HEK293 (cell line): ENCODE measurements at regions not wholly inside any gene's neighbourhood (a gene's known extent, or its start where the extent isn't known, plus 50 kb on each side); places are given as distances from the start of the nearest gene placed in this dataset.
A peak's percentile ranks its signal among the peaks of the same experiment; 100 is the strongest.

Experiments
- CTCF ChIA-PET: fragments of 350-600 bp; formaldehyde crosslinking; extraction: SDS; loops from one replicate; lab custom pipeline; 2021; ENCODE audit warnings: antibody characterized with exemption; lab: Yijun Ruan, JAX
- POLR2A ChIA-PET: fragments of 300-600 bp; formaldehyde crosslinking; extraction: SDS; loops from one replicate; lab custom pipeline; 2020; ENCODE audit warnings: antibody characterized with exemption, inconsistent platforms; lab: Yijun Ruan, JAX
- H3K27ac ChIP-seq: fragments of 200-500 bp; sonication (Bioruptor generic); 2 replicates; pipeline ENCODE4 v1.5.1; 2014; ENCODE audit warnings: low read depth, low read length, control low read depth, inconsistent platforms; ENCODE audit errors: extremely low read depth
- H3K36me3 ChIP-seq, 2 experiments: fragments of 200-500 bp in 1 of 2; sonication (Bioruptor generic) in 1 of 2; 1 replicate in 1 of 2; 2 replicates in 1 of 2; pipeline ENCODE4 v1.5.1; 2014 to 2017; ENCODE audit warnings: inconsistent platforms in 2 of 2, low read length in 2 of 2; ENCODE audit not compliant: control insufficient read depth in 2 of 2, insufficient read depth in 1 of 2
- H3K4me1 ChIP-seq: fragments of 200-500 bp; sonication (Bioruptor generic); 2 replicates; pipeline ENCODE4 v1.5.1; 2014; ENCODE audit warnings: mild to moderate bottlenecking, low read length, inconsistent platforms; ENCODE audit not compliant: control insufficient read depth, insufficient read depth
- H3K4me3 ChIP-seq: 2 replicates; pipeline ENCODE4 v1.5.1; 2011; ENCODE audit warnings: low read depth, mild to moderate bottlenecking, control low read depth, low read length, moderate library complexity
- H3K9me3 ChIP-seq: fragments of 200-500 bp; sonication (Bioruptor generic); 2 replicates; pipeline ENCODE4 v1.5.1; 2014; ENCODE audit warnings: low read depth, low read length, inconsistent platforms; ENCODE audit not compliant: control insufficient read depth, insufficient read depth
- AEBP2 ChIP-seq: fragments of 450-650 bp; formaldehyde crosslinking; IDR thresholded peaks from 2 replicates; pipeline ENCODE4 v1.5.1; 2016; ENCODE audit warnings: missing biosample characterization, missing genetic modification characterization, borderline replicate concordance
- GLIS2 ChIP-seq: fragments of 450-650 bp; formaldehyde crosslinking; IDR thresholded peaks from 2 replicates; pipeline ENCODE4 v1.5.1; 2016; ENCODE audit warnings: missing biosample characterization, missing genetic modification characterization
- HOXA7 ChIP-seq: sonication (generic); formaldehyde crosslinking; IDR thresholded peaks from 2 replicates; pipeline ENCODE4 v1.8.1; 2022; ENCODE audit warnings: missing genetic modification reagents, borderline replicate concordance
- KLF10 ChIP-seq: fragments of 450-650 bp; IDR thresholded peaks from 2 replicates; pipeline ENCODE4 v1.5.1; 2018; ENCODE audit warnings: missing biosample characterization, mild to moderate bottlenecking, missing genetic modification characterization
- KLF16 ChIP-seq: fragments of 450-650 bp; formaldehyde crosslinking; IDR thresholded peaks from 2 replicates; pipeline ENCODE4 v1.5.1; 2017; ENCODE audit warnings: missing biosample characterization, missing genetic modification characterization
- MZF1 ChIP-seq: fragments of 450-650 bp; formaldehyde crosslinking; IDR thresholded peaks from 2 replicates; pipeline ENCODE4 v1.5.1; 2017; ENCODE audit warnings: missing biosample characterization, missing genetic modification characterization, borderline replicate concordance
- SP2 ChIP-seq: fragments of 450-650 bp; formaldehyde crosslinking; IDR thresholded peaks from 2 replicates; pipeline ENCODE4 v1.5.1; 2016; ENCODE audit warnings: missing biosample characterization, missing genetic modification characterization
- YY1 ChIP-seq: fragments of 450-650 bp; formaldehyde crosslinking; IDR thresholded peaks from 2 replicates; pipeline ENCODE4 v1.5.1; 2018; ENCODE audit warnings: missing biosample characterization, missing genetic modification characterization
- ZFP41 ChIP-seq: fragments of 450-650 bp; formaldehyde crosslinking; IDR thresholded peaks from 2 replicates; pipeline ENCODE4 v1.5.1; 2016; ENCODE audit warnings: missing biosample characterization, missing genetic modification characterization, borderline replicate concordance
- ZIC2 ChIP-seq: fragments of 450-650 bp; formaldehyde crosslinking; IDR thresholded peaks from 2 replicates; pipeline ENCODE4 v1.5.1; 2016; ENCODE audit warnings: missing biosample characterization, missing genetic modification characterization
- ZNF140 ChIP-seq: fragments of 450-650 bp; formaldehyde crosslinking; IDR thresholded peaks from 2 replicates; pipeline ENCODE4 v1.5.1; 2016; ENCODE audit warnings: missing biosample characterization, missing genetic modification characterization
- ZNF202 ChIP-seq: fragments of 450-650 bp; formaldehyde crosslinking; IDR thresholded peaks from 2 replicates; pipeline ENCODE4 v1.5.1; 2016; ENCODE audit warnings: missing biosample characterization, missing genetic modification characterization, borderline replicate concordance
- ZNF335 ChIP-seq: fragments of 450-650 bp; formaldehyde crosslinking; conservative IDR thresholded peaks from 2 replicates; pipeline ENCODE4 v1.5.1; 2016; ENCODE audit warnings: missing biosample characterization, missing genetic modification characterization
- ZNF423 ChIP-seq: fragments of 450-650 bp; formaldehyde crosslinking; IDR thresholded peaks from 2 replicates; pipeline ENCODE4 v1.5.1; 2016; ENCODE audit warnings: missing biosample characterization, missing genetic modification characterization
- ZNF473 ChIP-seq: fragments of 450-650 bp; formaldehyde crosslinking; IDR thresholded peaks from 2 replicates; pipeline ENCODE4 v1.5.1; 2017; ENCODE audit warnings: missing biosample characterization, missing genetic modification characterization
- ZNF521 ChIP-seq: fragments of 450-650 bp; formaldehyde crosslinking; IDR thresholded peaks from 2 replicates; pipeline ENCODE4 v1.5.1; 2017; ENCODE audit warnings: missing biosample characterization, mild to moderate bottlenecking, missing genetic modification characterization
- ZNF548 ChIP-seq: fragments of 450-650 bp; formaldehyde crosslinking; IDR thresholded peaks from 2 replicates; pipeline ENCODE4 v1.5.1; 2016; ENCODE audit warnings: missing biosample characterization, missing genetic modification characterization
- ZNF555 ChIP-seq: fragments of 450-650 bp; formaldehyde crosslinking; conservative IDR thresholded peaks from 2 replicates; pipeline ENCODE4 v1.5.1; 2017; ENCODE audit warnings: missing biosample characterization, mild to moderate bottlenecking, missing genetic modification characterization, inconsistent platforms
- ZNF560 ChIP-seq: fragments of 450-650 bp; formaldehyde crosslinking; IDR thresholded peaks from 2 replicates; pipeline ENCODE4 v1.5.1; 2017; ENCODE audit warnings: missing biosample characterization, missing genetic modification characterization, borderline replicate concordance
- ZNF654 ChIP-seq: fragments of 450-650 bp; formaldehyde crosslinking; IDR thresholded peaks from 2 replicates; pipeline ENCODE4 v1.5.1; 2016; ENCODE audit warnings: low read depth, missing biosample characterization, missing genetic modification characterization
- ZNF768 ChIP-seq: fragments of 450-650 bp; formaldehyde crosslinking; IDR thresholded peaks from 2 replicates; pipeline ENCODE4 v1.5.1; 2018; ENCODE audit warnings: missing biosample characterization, mild to moderate bottlenecking, missing genetic modification characterization
- ZNF785 ChIP-seq: fragments of 450-650 bp; formaldehyde crosslinking; IDR thresholded peaks from 2 replicates; pipeline ENCODE4 v1.5.1; 2016; ENCODE audit warnings: missing biosample characterization, missing genetic modification characterization
- ZSCAN16 ChIP-seq: fragments of 450-650 bp; formaldehyde crosslinking; IDR thresholded peaks from 2 replicates; pipeline ENCODE4 v1.5.1; 2016; ENCODE audit warnings: missing biosample characterization, missing genetic modification characterization
- TF ChIP-seq, protein P1 (sequence below): IDR thresholded peaks from 2 replicates; pipeline ENCODE4 v1.6.1; 2011; ENCODE audit warnings: mild to moderate bottlenecking, low read depth, low read length, borderline replicate concordance
- TF ChIP-seq, protein P2 (sequence below): fragments of 450-650 bp; formaldehyde crosslinking; IDR thresholded peaks from 2 replicates; pipeline ENCODE4 v1.5.0; 2017; ENCODE audit warnings: missing biosample characterization, missing genetic modification characterization, borderline replicate concordance
- TF ChIP-seq, protein P3 (sequence below): fragments of 450-650 bp; formaldehyde crosslinking; IDR thresholded peaks from 2 replicates; pipeline ENCODE4 v1.5.1; 2016; ENCODE audit warnings: missing biosample characterization, missing genetic modification characterization
- TF ChIP-seq, protein P4 (sequence below): fragments of 450-650 bp; formaldehyde crosslinking; IDR thresholded peaks from 2 replicates; pipeline ENCODE4 v1.5.1; 2016; ENCODE audit warnings: missing biosample characterization, missing genetic modification characterization

DNA sequence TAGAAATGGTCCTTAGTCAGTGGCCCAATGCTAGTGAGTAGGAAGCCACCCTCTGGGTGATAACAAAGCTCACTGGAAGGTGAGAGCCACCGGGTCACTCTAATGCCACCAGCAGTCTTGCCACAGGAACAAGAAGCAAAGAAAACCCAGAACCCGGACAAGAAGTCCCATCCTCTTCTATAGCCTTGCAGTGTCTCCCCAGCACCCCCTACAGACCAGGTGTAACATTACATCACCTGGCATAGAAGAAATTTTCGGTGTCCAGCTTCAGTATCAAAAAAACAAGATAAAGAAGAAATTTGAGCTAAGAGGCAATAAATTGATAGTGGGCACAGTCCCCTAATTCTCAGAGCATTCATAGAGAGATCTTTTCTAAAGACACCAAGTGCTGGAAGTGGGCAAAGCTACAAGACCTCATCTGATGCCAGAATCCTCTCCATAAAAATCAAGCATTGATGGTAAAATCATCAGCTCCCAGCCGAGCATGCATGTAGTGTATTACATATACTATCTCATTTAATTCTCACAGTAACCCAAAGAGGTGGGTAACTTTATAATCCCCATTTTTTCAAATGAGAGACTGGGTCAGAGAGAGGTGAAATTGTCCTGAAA is 491.0 kb downstream of the MATN1 start:
- ChIA-PET POLR2A (no interaction called here), CTCF (interaction anchor here (0.5 to 1.9 kb wide), 21 partner anchors 9 to 814 kb away, joined by 3 to 11 read pairs (median 4); no protein-coding TSS in a partner anchor)
- Histone ChIP-seq H3K36me3 (no peaks in the 10 kb centered on the region), H3K9me3 (no peaks in the 10 kb centered on the region), H3K4me3 (no peak overlapping the region), H3K4me1 (no peaks in the 10 kb centered on the region), H3K27ac (no peak overlapping the region)
- TF ChIP-seq MZF1 (tag by site-specific recombination) (no peak), GLIS2 (no peak), AEBP2 (tag by site-specific recombination) (no peak), ZSCAN16 (tag by site-specific recombination) (no peak), ZFP41 (tag by site-specific recombination) (no peak), ZNF473 (tag by site-specific recombination) (no peak), ZNF654 (peak; percentile 29; the same call in 1 of the 2 replicates), ZIC2 (no peak)

DNA sequence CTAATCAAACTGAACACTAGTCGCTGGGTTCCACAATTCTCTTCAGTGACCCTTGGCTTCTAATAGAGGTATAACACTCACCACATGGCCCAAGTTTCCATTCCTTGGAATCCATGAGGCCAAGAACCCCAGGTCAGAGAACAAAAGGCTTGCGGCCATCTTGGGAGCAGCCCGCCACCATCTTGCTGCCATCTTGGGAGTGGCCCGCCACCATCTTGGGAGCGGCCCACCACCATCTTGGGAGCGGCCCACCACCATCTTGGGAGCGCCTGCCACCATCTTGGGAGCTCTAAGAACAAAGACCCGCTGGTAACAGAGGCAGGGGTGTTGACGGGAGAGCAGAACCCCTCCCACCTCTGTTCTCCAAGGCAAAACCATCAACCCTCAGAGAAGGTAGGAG is 493.4 kb downstream of the MATN1 start:
- TF ChIP-seq, protein P1, sequence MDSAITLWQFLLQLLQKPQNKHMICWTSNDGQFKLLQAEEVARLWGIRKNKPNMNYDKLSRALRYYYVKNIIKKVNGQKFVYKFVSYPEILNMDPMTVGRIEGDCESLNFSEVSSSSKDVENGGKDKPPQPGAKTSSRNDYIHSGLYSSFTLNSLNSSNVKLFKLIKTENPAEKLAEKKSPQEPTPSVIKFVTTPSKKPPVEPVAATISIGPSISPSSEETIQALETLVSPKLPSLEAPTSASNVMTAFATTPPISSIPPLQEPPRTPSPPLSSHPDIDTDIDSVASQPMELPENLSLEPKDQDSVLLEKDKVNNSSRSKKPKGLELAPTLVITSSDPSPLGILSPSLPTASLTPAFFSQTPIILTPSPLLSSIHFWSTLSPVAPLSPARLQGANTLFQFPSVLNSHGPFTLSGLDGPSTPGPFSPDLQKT: no peak
- TF ChIP-seq ZNF140 (tag by site-specific recombination) (no peak), KLF10 (no peak), KLF16 (tag by site-specific recombination) (no peak), ZNF202 (no peak), SP2 (tag by site-specific recombination) (no peak), ZNF521 (tag by site-specific recombination) (no peak), ZNF560 (tag by site-specific recombination) (no peak), ZNF335 (tag by site-specific recombination) (no peak), HOXA7 (CRISPR knock-in tag) (no peak), ZNF555 (tag by site-specific recombination) (no peak), ZNF548 (tag by site-specific recombination) (no peak), ZNF785 (tag by site-specific recombination) (no peak), YY1 (no peak), ZNF423 (tag by site-specific recombination) (no peak), ZNF768 (tag by site-specific recombination) (no peak)
- TF ChIP-seq, protein P2, sequence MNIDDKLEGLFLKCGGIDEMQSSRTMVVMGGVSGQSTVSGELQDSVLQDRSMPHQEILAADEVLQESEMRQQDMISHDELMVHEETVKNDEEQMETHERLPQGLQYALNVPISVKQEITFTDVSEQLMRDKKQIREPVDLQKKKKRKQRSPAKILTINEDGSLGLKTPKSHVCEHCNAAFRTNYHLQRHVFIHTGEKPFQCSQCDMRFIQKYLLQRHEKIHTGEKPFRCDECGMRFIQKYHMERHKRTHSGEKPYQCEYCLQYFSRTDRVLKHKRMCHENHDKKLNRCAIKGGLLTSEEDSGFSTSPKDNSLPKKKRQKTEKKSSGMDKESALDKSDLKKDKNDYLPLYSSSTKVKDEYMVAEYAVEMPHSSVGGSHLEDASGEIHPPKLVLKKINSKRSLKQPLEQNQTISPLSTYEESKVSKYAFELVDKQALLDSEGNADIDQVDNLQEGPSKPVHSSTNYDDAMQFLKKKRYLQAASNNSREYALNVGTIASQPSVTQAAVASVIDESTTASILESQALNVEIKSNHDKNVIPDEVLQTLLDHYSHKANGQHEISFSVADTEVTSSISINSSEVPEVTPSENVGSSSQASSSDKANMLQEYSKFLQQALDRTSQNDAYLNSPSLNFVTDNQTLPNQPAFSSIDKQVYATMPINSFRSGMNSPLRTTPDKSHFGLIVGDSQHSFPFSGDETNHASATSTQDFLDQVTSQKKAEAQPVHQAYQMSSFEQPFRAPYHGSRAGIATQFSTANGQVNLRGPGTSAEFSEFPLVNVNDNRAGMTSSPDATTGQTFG: no peak
- TF ChIP-seq, protein P3, sequence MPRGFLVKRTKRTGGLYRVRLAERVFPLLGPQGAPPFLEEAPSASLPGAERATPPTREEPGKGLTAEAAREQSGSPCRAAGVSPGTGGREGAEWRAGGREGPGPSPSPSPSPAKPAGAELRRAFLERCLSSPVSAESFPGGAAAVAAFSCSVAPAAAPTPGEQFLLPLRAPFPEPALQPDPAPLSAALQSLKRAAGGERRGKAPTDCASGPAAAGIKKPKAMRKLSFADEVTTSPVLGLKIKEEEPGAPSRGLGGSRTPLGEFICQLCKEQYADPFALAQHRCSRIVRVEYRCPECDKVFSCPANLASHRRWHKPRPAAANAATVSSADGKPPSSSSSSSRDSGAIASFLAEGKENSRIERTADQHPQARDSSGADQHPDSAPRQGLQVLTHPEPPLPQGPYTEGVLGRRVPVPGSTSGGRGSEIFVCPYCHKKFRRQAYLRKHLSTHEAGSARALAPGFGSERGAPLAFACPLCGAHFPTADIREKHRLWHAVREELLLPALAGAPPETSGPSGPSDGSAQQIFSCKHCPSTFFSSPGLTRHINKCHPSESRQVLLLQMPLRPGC (tag by site-specific recombination): no peak
- TF ChIP-seq, protein P4, sequence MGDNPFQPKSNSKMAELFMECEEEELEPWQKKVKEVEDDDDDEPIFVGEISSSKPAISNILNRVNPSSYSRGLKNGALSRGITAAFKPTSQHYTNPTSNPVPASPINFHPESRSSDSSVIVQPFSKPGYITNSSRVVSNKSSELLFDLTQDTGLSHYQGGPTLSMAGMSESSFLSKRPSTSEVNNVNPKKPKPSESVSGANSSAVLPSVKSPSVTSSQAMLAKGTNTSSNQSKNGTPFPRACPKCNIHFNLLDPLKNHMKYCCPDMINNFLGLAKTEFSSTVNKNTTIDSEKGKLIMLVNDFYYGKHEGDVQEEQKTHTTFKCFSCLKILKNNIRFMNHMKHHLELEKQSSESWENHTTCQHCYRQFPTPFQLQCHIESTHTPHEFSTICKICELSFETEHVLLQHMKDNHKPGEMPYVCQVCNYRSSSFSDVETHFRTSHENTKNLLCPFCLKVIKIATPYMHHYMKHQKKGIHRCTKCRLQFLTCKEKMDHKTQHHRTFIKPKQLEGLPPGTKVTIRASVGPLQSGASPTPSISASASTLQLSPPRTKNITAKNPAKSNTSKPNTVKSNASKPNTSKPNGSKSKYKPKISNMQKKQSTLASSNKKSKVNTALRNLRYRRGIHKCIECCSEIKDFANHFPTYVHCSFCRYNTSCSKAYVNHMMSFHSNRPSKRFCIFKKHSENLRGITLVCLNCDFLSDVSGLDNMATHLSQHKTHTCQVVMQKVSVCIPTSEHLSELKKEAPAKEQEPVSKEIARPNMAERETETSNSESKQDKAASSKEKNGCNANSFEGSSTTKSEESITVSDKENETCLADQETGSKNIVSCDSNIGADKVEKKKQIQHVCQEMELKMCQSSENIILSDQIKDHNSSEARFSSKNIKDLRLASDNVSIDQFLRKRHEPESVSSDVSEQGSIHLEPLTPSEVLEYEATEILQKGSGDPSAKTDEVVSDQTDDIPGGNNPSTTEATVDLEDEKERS (tag by site-specific recombination): no peak
- Histone ChIP-seq H3K4me1 (no peaks in the 10 kb centered on the region), H3K9me3 (no peaks in the 10 kb centered on the region), H3K4me3 (no peak overlapping the region), H3K36me3 (no peaks in the 10 kb centered on the region), H3K27ac (no peak overlapping the region)
- POLR2A ChIA-PET: no interaction called here
- CTCF ChIA-PET: interaction anchor here (0.6 to 0.7 kb wide), 2 partner anchors 28 to 36 kb away, joined by 3 read pairs; no protein-coding TSS in a partner anchor
